Ovary (tissue), 3 donors: ENCODE measurements at regions not wholly inside any gene's neighbourhood (a gene's known extent, or its start where the extent isn't known, plus 50 kb on each side); places are given as distances from the start of the nearest gene placed in this dataset.

Experiments used
- CTCF ChIP-seq, 3 donors: fragments of 450-650 bp in 2 of 3; fragments of 200-600 bp in 1 of 3; IDR thresholded peaks; one replicate each; pipeline versions ENCODE4 v1.5.1 to v1.8.0; 2016 to 2022; ENCODE audit warnings: antibody characterized with exemption in 3 of 3, mild to moderate bottlenecking in 1 of 3
- EP300 ChIP-seq: sonication (generic); formaldehyde crosslinking; IDR thresholded peaks from one replicate; pipeline ENCODE4 v1.6.1; 2017; ENCODE audit warnings: antibody characterized with exemption
- POLR2A ChIP-seq: fragments of 450-650 bp; IDR thresholded peaks from one replicate; pipeline ENCODE4 v1.6.1; 2017; ENCODE audit warnings: antibody characterized with exemption, mild to moderate bottlenecking, moderate library complexity
- donor health status: DM: no; HTN: no; CAD: no.

- no peak for TF ChIP-seq CTCF (IDR thresholded peaks at IDR 0.05)
- TF ChIP-seq EP300: no peak
- no peak for TF ChIP-seq POLR2A
Measured at GRCh38 chr5:118377420-118377819, 610.9 kb downstream of the DTWD2 start.
